ENCODE measurements at regions not wholly inside any gene's neighbourhood (a gene's known extent, or its start where the extent isn't known, plus 50 kb on each side); places are given as distances from the start of the nearest gene placed in this dataset.

DNA sequence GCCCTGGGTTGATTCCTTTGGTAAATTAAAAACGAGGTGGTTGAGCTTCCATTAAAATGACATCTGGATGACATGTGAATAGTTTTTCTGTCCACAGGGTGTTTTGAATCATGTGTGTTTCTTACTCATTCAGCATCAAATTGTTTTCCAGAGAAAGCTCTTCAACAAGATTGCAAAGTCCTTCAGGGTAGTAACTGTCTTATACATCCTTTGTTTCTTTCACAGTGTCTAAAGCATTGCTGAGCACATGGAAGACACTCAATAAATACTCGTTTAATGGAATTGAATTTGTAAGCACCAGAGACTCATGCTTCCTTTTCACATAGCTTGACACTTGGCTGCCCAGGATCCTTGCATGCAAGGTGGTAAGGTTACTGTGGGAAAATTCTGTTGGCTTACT is 223.1 kb upstream of the CNTN6 start:
- no TSS peak for BruUV-seq (replicated peaks)
- intact Hi-C loops (cut with micrococcal nuclease), result no loop called here
- H3K4me1 ChIP-seq (ENCODE audit: insufficient read depth, low read length), result no peaks in the 10 kb centered on the region
- no peak overlapping the region for H2AFZ ChIP-seq (ENCODE audit: low read length)
- CTCF ChIA-PET, result no interaction called here
- no peaks in the 10 kb centered on the region for H3F3A ChIP-seq (ENCODE audit: low read length, unreplicated experiment)
- H3K9me3 ChIP-seq (ENCODE audit: low read length), result peaks cover 29% of the 10 kb centered on the region
- no peaks in the 10 kb centered on the region for H3K36me3 ChIP-seq (ENCODE audit: low read depth, low read length)
- TF ChIP-seq EZH2 (IDR thresholded peaks at IDR 0.05; ENCODE audit: low read length, unreplicated experiment) (no peak), EZH2phosphoT487 (IDR thresholded peaks at IDR 0.05; ENCODE audit: borderline replicate concordance, low read length) (no peak), CTCF (conservative IDR thresholded peaks at IDR 0.05; ENCODE audit: low read depth, low read length) (no peak)
- no peak overlapping the region for H3K27ac ChIP-seq (ENCODE audit: low read length)
- no peak for DNase-seq
- H3K79me2 ChIP-seq (ENCODE audit: low read length), result no peaks in the 10 kb centered on the region
- H4K20me1 ChIP-seq (ENCODE audit: low read length), result no peaks in the 10 kb centered on the region
- POLR2A ChIA-PET (ENCODE audit: unreplicated experiment), result no interaction called here
- no peak overlapping the region for H3K4me3 ChIP-seq (ENCODE audit: low read length)
- H3K9ac ChIP-seq (ENCODE audit: low read length), result no peak overlapping the region
- H3K4me2 ChIP-seq (ENCODE audit: low read length), result no peak overlapping the region
- ATAC-seq, result no peak
- no peaks in the 10 kb centered on the region for H3K9me2 ChIP-seq (replicated peaks; ENCODE audit: low read length)
- H3K27me3 ChIP-seq (ENCODE audit: low read length), result no peaks in the 10 kb centered on the region

GRCh38 chr3:871651-872050 is 221.2 kb upstream of the CNTN6 start:
- Histone ChIP-seq H3K4me3 (ENCODE audit: low read length) (no peak overlapping the region), H3K27ac (ENCODE audit: low read length) (no peak overlapping the region), H3K79me2 (ENCODE audit: low read length) (no peaks in the 10 kb centered on the region), H4K20me1 (ENCODE audit: low read length) (no peaks in the 10 kb centered on the region), H3K36me3 (ENCODE audit: low read depth, low read length) (no peaks in the 10 kb centered on the region), H3K4me2 (ENCODE audit: low read length) (no peak overlapping the region), H3K27me3 (ENCODE audit: low read length) (no peaks in the 10 kb centered on the region), H3F3A (ENCODE audit: low read length, unreplicated experiment) (no peaks in the 10 kb centered on the region), H3K9me3 (ENCODE audit: low read length) (peaks cover 34% of the 10 kb centered on the region), H3K4me1 (ENCODE audit: insufficient read depth, low read length) (no peaks in the 10 kb centered on the region), H3K9me2 (replicated peaks; ENCODE audit: low read length) (no peaks in the 10 kb centered on the region), H2AFZ (ENCODE audit: low read length) (no peak overlapping the region), H3K9ac (ENCODE audit: low read length) (no peak overlapping the region)
- DNase-seq (no peak), ATAC-seq (no peak)
- intact Hi-C loops (cut with micrococcal nuclease), result no loop called here
- BruUV-seq (replicated peaks), result no TSS peak
- ChIA-PET POLR2A (ENCODE audit: unreplicated experiment) (no interaction called here), CTCF (no interaction called here)
- TF ChIP-seq CTCF (conservative IDR thresholded peaks at IDR 0.05; ENCODE audit: low read depth, low read length) (no peak), EZH2phosphoT487 (IDR thresholded peaks at IDR 0.05; ENCODE audit: borderline replicate concordance, low read length) (no peak), EZH2 (IDR thresholded peaks at IDR 0.05; ENCODE audit: low read length, unreplicated experiment) (no peak)

DNA sequence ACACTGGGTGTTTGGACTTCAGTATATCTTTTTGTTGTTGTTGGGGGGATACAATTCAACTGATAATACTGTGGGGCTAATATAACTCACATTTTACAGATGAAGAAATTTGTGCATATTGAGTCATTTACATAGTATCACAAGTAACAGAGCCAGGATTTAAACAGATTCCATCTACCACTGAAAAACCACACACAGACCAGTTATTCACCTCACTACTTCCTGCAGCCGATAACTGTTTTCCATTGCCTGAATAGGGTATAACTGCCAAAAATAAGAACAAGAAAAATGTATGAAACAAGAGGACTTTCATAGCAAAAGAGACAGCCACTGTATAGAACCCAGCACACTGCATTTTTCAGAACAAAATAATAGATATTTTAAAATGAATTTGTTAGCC is 215.8 kb upstream of the CNTN6 start:
- Histone ChIP-seq H3K79me2 (ENCODE audit: low read length) (no peaks in the 10 kb centered on the region), H4K20me1 (ENCODE audit: low read length) (no peaks in the 10 kb centered on the region), H3K9ac (ENCODE audit: low read length) (no peak overlapping the region), H3K36me3 (ENCODE audit: low read depth, low read length) (no peaks in the 10 kb centered on the region), H3K27me3 (ENCODE audit: low read length) (no peaks in the 10 kb centered on the region), H3K27ac (ENCODE audit: low read length) (no peak overlapping the region), H3K9me2 (replicated peaks; ENCODE audit: low read length) (no peaks in the 10 kb centered on the region), H3K4me1 (ENCODE audit: insufficient read depth, low read length) (no peaks in the 10 kb centered on the region), H3K4me2 (ENCODE audit: low read length) (no peak overlapping the region), H3K4me3 (ENCODE audit: low read length) (no peak overlapping the region), H3F3A (ENCODE audit: low read length, unreplicated experiment) (no peaks in the 10 kb centered on the region), H2AFZ (ENCODE audit: low read length) (no peak overlapping the region), H3K9me3 (ENCODE audit: low read length) (peaks cover 19% of the 10 kb centered on the region; the same call in 1 of the 2 replicates)
- POLR2A ChIA-PET (ENCODE audit: unreplicated experiment), result no interaction called here
- TF ChIP-seq EZH2phosphoT487 (IDR thresholded peaks at IDR 0.05; ENCODE audit: borderline replicate concordance, low read length) (no peak), CTCF (conservative IDR thresholded peaks at IDR 0.05; ENCODE audit: low read depth, low read length) (no peak), EZH2 (IDR thresholded peaks at IDR 0.05; ENCODE audit: low read length, unreplicated experiment) (no peak)
- DNase-seq (no peak), ATAC-seq (no peak)
- BruUV-seq (replicated peaks), result no TSS peak
- intact Hi-C loops (cut with micrococcal nuclease), result no loop called here
- CTCF ChIA-PET, result no interaction called here
